ENCODE measurements at regions not wholly inside any gene's neighbourhood (a gene's known extent, or its start where the extent isn't known, plus 50 kb on each side); places are given as distances from the start of the nearest gene placed in this dataset.

DNA sequence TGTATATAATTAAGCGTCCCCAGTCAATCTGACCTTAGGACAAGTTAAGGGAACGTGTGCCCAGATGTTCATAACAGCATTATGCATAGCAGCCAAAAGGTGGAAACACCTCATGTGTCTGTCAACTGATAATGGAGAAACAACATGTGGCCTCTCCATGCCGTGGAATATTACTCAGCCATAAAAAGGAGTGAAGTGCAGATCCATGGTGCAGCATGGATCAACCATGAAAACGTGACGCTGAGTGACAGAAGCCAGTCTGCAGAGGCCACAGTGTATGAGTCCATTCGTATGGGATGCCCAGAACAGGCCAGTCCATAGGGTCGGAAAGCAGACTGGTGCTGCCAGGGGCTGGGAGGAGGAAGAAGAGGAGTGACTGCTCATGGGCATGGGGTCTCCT, 161.0 kb upstream of the CIBAR2 start:
- TF ChIP-seq, protein P1, sequence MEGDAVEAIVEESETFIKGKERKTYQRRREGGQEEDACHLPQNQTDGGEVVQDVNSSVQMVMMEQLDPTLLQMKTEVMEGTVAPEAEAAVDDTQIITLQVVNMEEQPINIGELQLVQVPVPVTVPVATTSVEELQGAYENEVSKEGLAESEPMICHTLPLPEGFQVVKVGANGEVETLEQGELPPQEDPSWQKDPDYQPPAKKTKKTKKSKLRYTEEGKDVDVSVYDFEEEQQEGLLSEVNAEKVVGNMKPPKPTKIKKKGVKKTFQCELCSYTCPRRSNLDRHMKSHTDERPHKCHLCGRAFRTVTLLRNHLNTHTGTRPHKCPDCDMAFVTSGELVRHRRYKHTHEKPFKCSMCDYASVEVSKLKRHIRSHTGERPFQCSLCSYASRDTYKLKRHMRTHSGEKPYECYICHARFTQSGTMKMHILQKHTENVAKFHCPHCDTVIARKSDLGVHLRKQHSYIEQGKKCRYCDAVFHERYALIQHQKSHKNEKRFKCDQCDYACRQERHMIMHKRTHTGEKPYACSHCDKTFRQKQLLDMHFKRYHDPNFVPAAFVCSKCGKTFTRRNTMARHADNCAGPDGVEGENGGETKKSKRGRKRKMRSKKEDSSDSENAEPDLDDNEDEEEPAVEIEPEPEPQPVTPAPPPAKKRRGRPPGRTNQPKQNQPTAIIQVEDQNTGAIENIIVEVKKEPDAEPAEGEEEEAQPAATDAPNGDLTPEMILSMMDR (optimal IDR thresholded peaks at IDR 0.05 in 1 of 3, IDR thresholded peaks at IDR 0.05 in 1 of 3, conservative IDR thresholded peaks at IDR 0.05 in 1 of 3; ENCODE audit: extremely low read depth in 1 of 3, insufficient read depth in 2 of 3, low read length in 3 of 3): no peak
- TF ChIP-seq EZH2 (IDR thresholded peaks at IDR 0.05; ENCODE audit: low read length): no peak
